ENCODE measurements at regions not wholly inside any gene's neighbourhood (a gene's known extent, or its start where the extent isn't known, plus 50 kb on each side); places are given as distances from the start of the nearest gene placed in this dataset.

- ATAC-seq, result no peak
- Histone ChIP-seq H3K27ac (no peak overlapping the region), H3K4me3 (no peak overlapping the region), H3K27me3 (no peaks in the 10 kb centered on the region), H3K4me1 (no peaks in the 10 kb centered on the region), H3K36me3 (no peaks in the 10 kb centered on the region), H3K9me3 (peaks cover 0 to 18% (median 0%) of the 10 kb centered on the region in 11 donors)
- 67 to 68% methylated on average over 1 of the region's 1 CpG for WGBS, 2 donors
- intact Hi-C loops (cut with DNase I), result no loop called here
- TF ChIP-seq CTCF (IDR thresholded peaks at IDR 0.05), result no peak
- DNase-seq, result no peak
These were observed 53.0 kb upstream of the ZNF831 start for GRCh38 chr20:59110607-59111006.

GRCh38 chr20:59105581-59105980, 58.0 kb upstream of the ZNF831 start:
- H3K4me3 ChIP-seq, result no peak overlapping the region
- H3K27ac ChIP-seq, result no peak overlapping the region
- H3K9me3 ChIP-seq, result peaks cover 0 to 6% (median 0%) of the 10 kb centered on the region in 11 donors
- intact Hi-C loops (cut with DNase I), result no loop called here
- peaks cover 0 to 9% (median 0%) of the 10 kb centered on the region in 9 donors for H3K4me1 ChIP-seq
- ATAC-seq, result peak in 1 of 8 donors; percentile 20
- 70 to 83% methylated on average over 4 of the region's 4 CpGs for WGBS, 2 donors
- H3K27me3 ChIP-seq, result peaks cover 0 to 4% (median 0%) of the 10 kb centered on the region in 7 donors
- DNase-seq, result no peak
- TF ChIP-seq CTCF (IDR thresholded peaks at IDR 0.05), result no peak
- no peaks in the 10 kb centered on the region for H3K36me3 ChIP-seq

- no peak for DNase-seq
- Histone ChIP-seq H3K36me3 (no peaks in the 10 kb centered on the region), H3K4me3 (no peak overlapping the region), H3K9me3 (peaks cover 0 to 6% (median 0%) of the 10 kb centered on the region in 11 donors), H3K27ac (no peak overlapping the region), H3K4me1 (peaks cover 0 to 9% (median 0%) of the 10 kb centered on the region in 9 donors), H3K27me3 (peaks cover 0 to 12% (median 0%) of the 10 kb centered on the region in 7 donors)
- TF ChIP-seq CTCF (IDR thresholded peaks at IDR 0.05), result no peak
- 73 to 80% methylated on average over 2 of the region's 2 CpGs for WGBS, 2 donors
- ATAC-seq, result no peak
- intact Hi-C loops (cut with DNase I), result no loop called here
These were observed 58.8 kb upstream of the ZNF831 start for GRCh38 chr20:59104831-59105230.

- peaks cover 0 to 14% (median 0%) of the 10 kb centered on the region in 7 donors for H3K27me3 ChIP-seq
- no peak for TF ChIP-seq CTCF (IDR thresholded peaks at IDR 0.05)
- H3K4me3 ChIP-seq, result no peak overlapping the region
- intact Hi-C loops (cut with DNase I), result no loop called here
- no peaks in the 10 kb centered on the region for H3K36me3 ChIP-seq
- ATAC-seq, result no peak
- 18 to 78% methylated on average over 1 of the region's 1 CpG for WGBS, 2 donors
- H3K4me1 ChIP-seq, result peaks cover 0 to 9% (median 0%) of the 10 kb centered on the region in 9 donors
- DNase-seq, result no peak
- peaks cover 0 to 6% (median 0%) of the 10 kb centered on the region in 11 donors for H3K9me3 ChIP-seq
- no peak overlapping the region for H3K27ac ChIP-seq
These were observed 60.0 kb upstream of the ZNF831 start for GRCh38 chr20:59103573-59103972.
